CD4-positive, alpha-beta T cell treated with Interleukin-6 for 4 hours (primary cell): ENCODE measurements at regions not wholly inside any gene's neighbourhood (a gene's known extent, or its start where the extent isn't known, plus 50 kb on each side); places are given as distances from the start of the nearest gene placed in this dataset.
"Not testable (repeated sequence)": the region's sequence is repeated elsewhere in the genome, so short reads cannot be mapped to it uniquely, and the experiment has no call there.

ENCODE experiments used
- DNase-seq: peaks from one replicate; pipeline ENCODE4 v3.0.0-alpha.2; 2020; ENCODE audit warnings: mixed read lengths

GRCh38 chr10:89952751-89953150, 251.4 kb downstream of the KIF20B start:
- DNase-seq: no peak

GRCh38 chr10:89954061-89954460, 252.7 kb downstream of the KIF20B start:
- DNase-seq: no peak

- no peak for DNase-seq
Measured at GRCh38 chr10:89954787-89955566, 253.6 kb downstream of the KIF20B start.

GRCh38 chr10:89959433-89960110, 258.2 kb downstream of the KIF20B start:
- DNase-seq: no peak

GRCh38 chr10:89963451-89964102, 262.2 kb downstream of the KIF20B start:
- DNase-seq: no peak

- DNase-seq: no peak
Measured at GRCh38 chr10:89966211-89966610, 264.8 kb downstream of the KIF20B start.

- DNase-seq: no peak
Measured at GRCh38 chr10:89973326-89973725, 271.9 kb downstream of the KIF20B start.

- DNase-seq: no peak
Measured at GRCh38 chr10:89975071-89975470, 273.7 kb downstream of the KIF20B start.

- no peak for DNase-seq
Measured at GRCh38 chr10:89975771-89976170, 274.4 kb downstream of the KIF20B start.

GRCh38 chr10:89978081-89978480, 276.7 kb downstream of the KIF20B start:
- DNase-seq: no peak

- no peak for DNase-seq
Measured at GRCh38 chr10:89979726-89980125, 278.3 kb downstream of the KIF20B start.

GRCh38 chr10:89980166-89980565, 278.8 kb downstream of the KIF20B start:
- no peak for DNase-seq

- no peak for DNase-seq
Measured at GRCh38 chr10:89981891-89982290, 280.5 kb downstream of the KIF20B start.

- no peak for DNase-seq
Measured at GRCh38 chr10:89985446-89985845, 284.1 kb downstream of the KIF20B start.

GRCh38 chr10:89988361-89988760, 287.0 kb downstream of the KIF20B start:
- DNase-seq: not testable (repeated sequence)

GRCh38 chr10:89992575-89992974, 291.2 kb downstream of the KIF20B start:
- no peak for DNase-seq

- no peak for DNase-seq
Measured at GRCh38 chr10:90007226-90007625, 305.8 kb downstream of the KIF20B start.

GRCh38 chr10:90011281-90011680, 309.9 kb downstream of the KIF20B start:
- DNase-seq: not testable (repeated sequence)

- DNase-seq: no peak
Measured at GRCh38 chr10:90018819-90019218, 317.4 kb downstream of the KIF20B start.

GRCh38 chr10:90020506-90020905, 319.1 kb downstream of the KIF20B start:
- no peak for DNase-seq

GRCh38 chr10:90023950-90024349, 322.6 kb downstream of the KIF20B start:
- DNase-seq: no peak

GRCh38 chr10:90028312-90028711, 326.9 kb downstream of the KIF20B start:
- DNase-seq: no peak

- DNase-seq: no peak
Measured at GRCh38 chr10:90031776-90032175, 330.4 kb downstream of the KIF20B start.

GRCh38 chr10:90032519-90032918, 331.1 kb downstream of the KIF20B start:
- DNase-seq: no peak
